GM12892 (cell line): ENCODE measurements at regions not wholly inside any gene's neighbourhood (a gene's known extent, or its start where the extent isn't known, plus 50 kb on each side); places are given as distances from the start of the nearest gene placed in this dataset.

ENCODE experiments used
- POLR2A ChIP-seq: IDR thresholded peaks from 2 replicates; pipeline ENCODE4 v1.6.1; 2011; ENCODE audit warnings: low read depth, low read length, control low read depth
- TAF1 ChIP-seq: IDR thresholded peaks from 2 replicates; pipeline ENCODE4 v1.6.1; 2011; ENCODE audit warnings: low read depth, mild to moderate bottlenecking, control low read depth, low read length, borderline replicate concordance

DNA sequence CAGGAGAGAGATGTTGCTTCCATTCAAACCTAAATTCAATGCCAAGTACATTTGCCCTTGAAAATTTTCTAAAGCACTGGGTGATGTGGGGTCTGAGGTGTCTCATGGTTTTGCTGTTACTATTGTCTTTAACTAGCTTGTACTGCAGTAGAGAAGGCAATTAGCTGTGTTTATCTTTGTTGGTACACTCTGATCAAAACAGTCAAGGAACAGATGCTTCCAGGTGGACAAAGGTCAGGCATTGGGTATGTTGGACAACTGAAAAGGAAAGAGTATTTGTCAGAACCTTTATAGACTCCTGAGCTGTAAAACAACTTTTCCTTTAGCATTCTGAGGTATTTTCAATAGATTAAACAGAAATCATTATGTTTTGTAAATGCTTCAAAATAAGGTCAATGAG, 2228.7 kb upstream of the WWC1 start:
- TF ChIP-seq POLR2A: no peak
- no peak for TF ChIP-seq TAF1
